ENCODE measurements at regions not wholly inside any gene's neighbourhood (a gene's known extent, or its start where the extent isn't known, plus 50 kb on each side); places are given as distances from the start of the nearest gene placed in this dataset.

DNA sequence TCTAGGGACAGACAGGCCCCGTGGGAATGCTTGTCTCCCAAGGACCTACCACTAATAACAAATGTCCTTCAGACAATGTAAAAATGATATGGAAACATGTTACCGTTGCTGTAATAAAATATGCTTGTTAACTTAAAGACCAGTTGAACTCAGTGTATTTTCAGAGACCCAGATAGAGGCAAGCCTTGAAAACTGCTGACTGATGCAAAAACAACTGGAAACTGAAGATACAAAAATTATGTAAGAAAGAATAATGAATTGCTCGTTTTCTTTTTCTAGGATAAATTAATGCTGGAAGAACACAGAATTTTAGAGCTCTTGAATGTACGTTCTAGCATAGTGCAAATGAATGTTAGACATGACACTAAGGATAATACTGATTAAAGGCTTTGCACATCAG is 311.5 kb upstream of the MAN1A1 start:
- Mint-ChIP-seq H3K4me1 (ENCODE audit: insufficient read depth, unreplicated experiment) (no peaks in the 10 kb centered on the region), H3K9me3 (ENCODE audit: unreplicated experiment) (no peaks in the 10 kb centered on the region), H3K27ac (ENCODE audit: low read depth, unreplicated experiment) (no peak overlapping the region), H3K4me3 (ENCODE audit: unreplicated experiment) (no peak overlapping the region), H3K36me3 (ENCODE audit: insufficient read depth, unreplicated experiment) (no peaks in the 10 kb centered on the region), H3K27me3 (ENCODE audit: insufficient read depth, unreplicated experiment) (no peaks in the 10 kb centered on the region)
- ChIA-PET POLR2A (no interaction called here), CTCF (interaction anchor here (0.6 kb wide), 1 partner anchor 224 kb away, joined by 5 read pairs; no protein-coding TSS in a partner anchor)
- intact Hi-C loops (cut with micrococcal nuclease), result no loop called here
- TF ChIP-seq, protein P1, sequence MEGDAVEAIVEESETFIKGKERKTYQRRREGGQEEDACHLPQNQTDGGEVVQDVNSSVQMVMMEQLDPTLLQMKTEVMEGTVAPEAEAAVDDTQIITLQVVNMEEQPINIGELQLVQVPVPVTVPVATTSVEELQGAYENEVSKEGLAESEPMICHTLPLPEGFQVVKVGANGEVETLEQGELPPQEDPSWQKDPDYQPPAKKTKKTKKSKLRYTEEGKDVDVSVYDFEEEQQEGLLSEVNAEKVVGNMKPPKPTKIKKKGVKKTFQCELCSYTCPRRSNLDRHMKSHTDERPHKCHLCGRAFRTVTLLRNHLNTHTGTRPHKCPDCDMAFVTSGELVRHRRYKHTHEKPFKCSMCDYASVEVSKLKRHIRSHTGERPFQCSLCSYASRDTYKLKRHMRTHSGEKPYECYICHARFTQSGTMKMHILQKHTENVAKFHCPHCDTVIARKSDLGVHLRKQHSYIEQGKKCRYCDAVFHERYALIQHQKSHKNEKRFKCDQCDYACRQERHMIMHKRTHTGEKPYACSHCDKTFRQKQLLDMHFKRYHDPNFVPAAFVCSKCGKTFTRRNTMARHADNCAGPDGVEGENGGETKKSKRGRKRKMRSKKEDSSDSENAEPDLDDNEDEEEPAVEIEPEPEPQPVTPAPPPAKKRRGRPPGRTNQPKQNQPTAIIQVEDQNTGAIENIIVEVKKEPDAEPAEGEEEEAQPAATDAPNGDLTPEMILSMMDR (IDR thresholded peaks at IDR 0.05; ENCODE audit: unreplicated experiment), result no peak
- no peak for DNase-seq (ENCODE audit: unreplicated experiment)
- BruUV-seq (replicated peaks), result no TSS peak

DNA sequence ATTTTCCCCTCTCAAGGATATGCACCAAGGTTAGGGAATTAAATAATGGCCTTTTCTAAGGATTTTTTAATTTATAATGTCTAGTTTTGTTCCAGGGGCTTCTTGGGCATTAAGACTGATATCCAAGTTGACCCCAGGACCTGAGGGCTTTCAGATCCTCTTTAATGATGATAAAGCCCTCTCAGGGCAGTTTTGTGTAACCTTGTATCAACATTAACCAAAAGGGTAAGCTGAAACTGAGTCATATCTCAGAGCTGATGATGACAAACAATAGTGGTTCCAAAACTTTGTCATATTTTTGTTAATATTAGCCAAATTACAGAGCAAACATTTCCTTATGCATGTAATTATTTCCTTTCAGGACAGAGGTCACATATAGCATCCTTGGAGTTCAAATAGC is 309.4 kb upstream of the MAN1A1 start:
- ChIA-PET POLR2A (no interaction called here), CTCF (no interaction called here)
- Mint-ChIP-seq H3K9me3 (ENCODE audit: unreplicated experiment) (no peaks in the 10 kb centered on the region), H3K27ac (ENCODE audit: low read depth, unreplicated experiment) (no peak overlapping the region), H3K4me3 (ENCODE audit: unreplicated experiment) (no peak overlapping the region), H3K36me3 (ENCODE audit: insufficient read depth, unreplicated experiment) (no peaks in the 10 kb centered on the region), H3K4me1 (ENCODE audit: insufficient read depth, unreplicated experiment) (no peaks in the 10 kb centered on the region), H3K27me3 (ENCODE audit: insufficient read depth, unreplicated experiment) (no peaks in the 10 kb centered on the region)
- no TSS peak for BruUV-seq (replicated peaks)
- TF ChIP-seq, protein P1 (IDR thresholded peaks at IDR 0.05; ENCODE audit: unreplicated experiment), result no peak
- DNase-seq (ENCODE audit: unreplicated experiment), result no peak
- intact Hi-C loops (cut with micrococcal nuclease), result no loop called here

DNA sequence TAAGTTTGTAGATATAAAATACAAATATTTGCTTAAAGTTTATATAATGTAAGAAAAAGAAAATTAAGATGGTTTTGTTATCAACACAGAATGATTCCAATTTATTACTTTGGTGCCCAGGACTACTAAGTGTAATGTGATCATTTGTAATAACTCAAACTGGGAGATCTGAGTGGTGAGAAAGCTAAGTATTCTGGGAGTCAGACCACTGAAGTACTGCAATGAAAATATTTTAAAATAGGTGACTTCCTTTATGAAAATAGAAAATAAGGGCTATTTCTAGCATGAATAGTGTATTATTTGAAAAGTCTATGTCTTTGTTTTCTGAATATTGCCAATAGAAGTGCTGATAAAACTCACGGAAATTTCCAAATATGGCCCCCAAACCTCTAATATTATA is 305.6 kb upstream of the MAN1A1 start:
- BruUV-seq (replicated peaks), result no TSS peak
- TF ChIP-seq, protein P1 (IDR thresholded peaks at IDR 0.05; ENCODE audit: unreplicated experiment), result no peak
- CTCF ChIA-PET, result no interaction called here
- no peaks in the 10 kb centered on the region for H3K9me3 Mint-ChIP-seq (ENCODE audit: unreplicated experiment)
- H3K27me3 Mint-ChIP-seq (ENCODE audit: insufficient read depth, unreplicated experiment), result no peaks in the 10 kb centered on the region
- H3K27ac Mint-ChIP-seq (ENCODE audit: low read depth, unreplicated experiment), result no peak overlapping the region
- H3K36me3 Mint-ChIP-seq (ENCODE audit: insufficient read depth, unreplicated experiment), result no peaks in the 10 kb centered on the region
- H3K4me3 Mint-ChIP-seq (ENCODE audit: unreplicated experiment), result no peak overlapping the region
- H3K4me1 Mint-ChIP-seq (ENCODE audit: insufficient read depth, unreplicated experiment), result no peaks in the 10 kb centered on the region
- intact Hi-C loops (cut with micrococcal nuclease), result no loop called here
- POLR2A ChIA-PET, result interaction anchor here (0.8 kb wide), 1 partner anchor 11 kb away, joined by 3 read pairs; no protein-coding TSS in a partner anchor
- no peak for DNase-seq (ENCODE audit: unreplicated experiment)

DNA sequence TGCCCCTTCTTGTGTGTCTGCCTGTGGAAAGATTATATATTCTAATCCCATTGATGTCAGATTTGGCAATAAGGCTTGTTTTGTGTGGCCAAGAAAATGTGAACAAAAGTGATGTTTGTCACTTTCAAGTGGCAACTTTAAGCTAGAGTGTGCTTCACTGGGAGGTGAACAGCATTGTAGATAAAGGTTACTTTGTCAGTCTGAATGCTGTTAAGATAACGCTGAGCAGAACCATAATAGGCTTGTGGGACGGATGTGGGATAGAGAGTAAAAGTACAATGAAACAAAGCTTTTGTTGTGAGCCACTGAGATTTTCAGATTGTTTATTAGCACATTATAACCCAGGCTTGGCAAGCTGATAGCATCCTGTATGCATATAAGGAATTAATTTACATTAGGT is 303.8 kb upstream of the MAN1A1 start:
- Mint-ChIP-seq H3K36me3 (ENCODE audit: insufficient read depth, unreplicated experiment) (peaks cover 5% of the 10 kb centered on the region), H3K4me1 (ENCODE audit: insufficient read depth, unreplicated experiment) (no peaks in the 10 kb centered on the region), H3K9me3 (ENCODE audit: unreplicated experiment) (no peaks in the 10 kb centered on the region), H3K27ac (ENCODE audit: low read depth, unreplicated experiment) (no peak overlapping the region), H3K27me3 (ENCODE audit: insufficient read depth, unreplicated experiment) (no peaks in the 10 kb centered on the region), H3K4me3 (ENCODE audit: unreplicated experiment) (no peak overlapping the region)
- CTCF ChIA-PET, result no interaction called here
- POLR2A ChIA-PET, result no interaction called here
- intact Hi-C loops (cut with micrococcal nuclease), result no loop called here
- DNase-seq (ENCODE audit: unreplicated experiment), result no peak
- TF ChIP-seq, protein P1 (IDR thresholded peaks at IDR 0.05; ENCODE audit: unreplicated experiment), result no peak
- BruUV-seq (replicated peaks), result no TSS peak
